ENCODE measurements at regions not wholly inside any gene's neighbourhood (a gene's known extent, or its start where the extent isn't known, plus 50 kb on each side); places are given as distances from the start of the nearest gene placed in this dataset.

DNA sequence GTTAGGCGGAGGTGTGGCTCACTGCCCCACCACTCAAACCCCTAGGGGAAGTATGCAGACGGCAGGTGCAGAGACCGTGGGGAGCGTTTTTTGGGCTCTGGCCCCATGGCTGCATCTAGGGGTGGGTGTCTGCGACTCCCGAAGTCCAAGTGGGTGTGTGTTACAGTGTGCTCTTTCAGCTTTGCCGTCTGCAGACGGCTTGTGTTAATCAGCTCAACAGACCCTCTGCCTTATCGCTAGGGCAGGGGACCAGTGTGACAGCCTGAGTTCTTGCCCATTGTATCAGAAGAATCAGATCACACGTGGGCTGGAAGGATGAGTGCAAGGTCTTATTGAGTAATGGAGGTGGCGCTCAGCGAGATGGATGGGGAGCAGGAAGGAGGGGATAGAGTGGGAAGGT lies 162.8 kb downstream of the ENC1 start:
- no peak for TF ChIP-seq POLR2A (IDR thresholded peaks at IDR 0.05)
- TF ChIP-seq, protein P1, sequence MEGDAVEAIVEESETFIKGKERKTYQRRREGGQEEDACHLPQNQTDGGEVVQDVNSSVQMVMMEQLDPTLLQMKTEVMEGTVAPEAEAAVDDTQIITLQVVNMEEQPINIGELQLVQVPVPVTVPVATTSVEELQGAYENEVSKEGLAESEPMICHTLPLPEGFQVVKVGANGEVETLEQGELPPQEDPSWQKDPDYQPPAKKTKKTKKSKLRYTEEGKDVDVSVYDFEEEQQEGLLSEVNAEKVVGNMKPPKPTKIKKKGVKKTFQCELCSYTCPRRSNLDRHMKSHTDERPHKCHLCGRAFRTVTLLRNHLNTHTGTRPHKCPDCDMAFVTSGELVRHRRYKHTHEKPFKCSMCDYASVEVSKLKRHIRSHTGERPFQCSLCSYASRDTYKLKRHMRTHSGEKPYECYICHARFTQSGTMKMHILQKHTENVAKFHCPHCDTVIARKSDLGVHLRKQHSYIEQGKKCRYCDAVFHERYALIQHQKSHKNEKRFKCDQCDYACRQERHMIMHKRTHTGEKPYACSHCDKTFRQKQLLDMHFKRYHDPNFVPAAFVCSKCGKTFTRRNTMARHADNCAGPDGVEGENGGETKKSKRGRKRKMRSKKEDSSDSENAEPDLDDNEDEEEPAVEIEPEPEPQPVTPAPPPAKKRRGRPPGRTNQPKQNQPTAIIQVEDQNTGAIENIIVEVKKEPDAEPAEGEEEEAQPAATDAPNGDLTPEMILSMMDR (IDR thresholded peaks at IDR 0.05) = no peak
- Histone ChIP-seq H3K4me3 (no peak overlapping the region), H3K4me1 (no peaks in the 10 kb centered on the region), H3K27ac (no peak overlapping the region), H3K36me3 (no peaks in the 10 kb centered on the region), H3K9me3 (no peaks in the 10 kb centered on the region), H3K27me3 (no peaks in the 10 kb centered on the region)
- intact Hi-C loops (cut with DNase I; ENCODE audit: low total_unique reads) = no loop called here
- no peak for DNase-seq

DNA sequence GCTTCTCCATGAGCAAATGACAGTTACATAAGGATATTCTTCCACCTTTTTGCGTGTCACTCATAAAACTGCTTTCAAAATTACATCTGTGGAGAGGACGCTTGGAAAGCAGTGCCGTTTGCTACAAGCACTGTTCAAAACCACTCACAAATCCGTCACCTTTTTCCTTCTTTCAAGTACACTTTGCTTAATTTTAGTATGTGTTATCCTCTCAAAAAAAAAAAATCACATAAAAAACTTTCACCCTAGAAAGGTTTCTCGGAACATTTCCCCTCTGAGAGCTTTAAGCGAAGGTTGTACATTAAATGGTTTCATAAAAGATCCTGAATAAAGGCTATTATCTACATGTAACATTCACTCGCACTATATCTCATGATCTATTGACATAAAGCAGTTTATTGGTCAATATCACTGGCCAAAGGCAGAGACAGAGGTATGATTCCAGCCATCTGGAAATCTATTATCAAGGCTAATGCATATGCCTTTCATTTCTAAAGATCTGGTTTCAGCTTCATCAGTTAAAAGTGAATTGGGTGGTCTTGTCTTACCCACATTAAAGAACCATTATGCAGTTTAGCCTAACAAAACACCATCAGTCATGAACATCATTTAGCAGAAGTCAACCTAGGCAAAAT lies 163.6 kb downstream of the ENC1 start:
- no peaks in the 10 kb centered on the region for H3K27me3 ChIP-seq
- TF ChIP-seq POLR2A (IDR thresholded peaks at IDR 0.05) = no peak
- TF ChIP-seq, protein P1 (IDR thresholded peaks at IDR 0.05) = no peak
- intact Hi-C loops (cut with DNase I; ENCODE audit: low total_unique reads) = no loop called here
- H3K4me3 ChIP-seq = no peak overlapping the region
- H3K27ac ChIP-seq = no peak overlapping the region
- H3K9me3 ChIP-seq = no peaks in the 10 kb centered on the region
- no peaks in the 10 kb centered on the region for H3K36me3 ChIP-seq
- no peaks in the 10 kb centered on the region for H3K4me1 ChIP-seq
- no peak for DNase-seq

DNA sequence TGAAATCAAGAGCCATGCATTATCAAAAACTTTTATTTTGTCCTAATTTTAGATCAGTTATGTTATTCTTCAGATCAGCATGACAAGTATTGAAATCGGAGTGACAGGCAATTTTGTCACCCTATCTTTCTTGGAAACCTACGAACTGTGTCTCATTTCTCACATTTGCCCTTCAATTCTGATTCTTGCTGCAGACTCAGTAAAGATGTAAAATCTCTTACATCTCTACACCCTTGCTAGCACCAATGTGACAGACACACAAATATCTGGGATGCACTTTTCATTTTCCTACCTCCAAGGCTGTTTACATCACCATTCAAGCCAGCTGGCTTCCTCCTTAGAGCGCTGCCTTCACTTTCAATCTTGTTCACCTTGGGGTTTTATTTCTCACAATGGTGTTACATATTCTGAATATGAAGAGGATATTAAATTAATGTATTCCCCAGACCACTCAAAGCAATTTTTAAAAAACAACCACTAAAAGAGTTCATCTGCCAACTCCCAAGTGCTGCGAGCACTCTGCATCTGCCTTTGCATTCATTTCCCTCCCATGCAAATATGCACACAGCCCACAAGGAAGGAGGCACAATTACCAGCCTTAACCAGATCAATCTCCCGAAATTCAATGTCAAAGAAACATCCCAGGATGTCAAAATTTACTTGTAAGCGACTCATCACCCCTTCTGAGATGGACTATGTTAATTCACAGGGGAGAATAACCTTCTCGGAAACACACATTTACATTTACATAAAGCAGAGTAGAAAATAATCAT lies 164.3 kb downstream of the ENC1 start:
- TF ChIP-seq, protein P1 (IDR thresholded peaks at IDR 0.05) = no peak
- no peak for TF ChIP-seq POLR2A (IDR thresholded peaks at IDR 0.05)
- intact Hi-C loops (cut with DNase I; ENCODE audit: low total_unique reads) = no loop called here
- Histone ChIP-seq H3K4me3 (no peak overlapping the region), H3K27me3 (no peaks in the 10 kb centered on the region), H3K4me1 (no peaks in the 10 kb centered on the region), H3K36me3 (no peaks in the 10 kb centered on the region), H3K9me3 (no peaks in the 10 kb centered on the region), H3K27ac (no peak overlapping the region)
- no peak for DNase-seq

DNA sequence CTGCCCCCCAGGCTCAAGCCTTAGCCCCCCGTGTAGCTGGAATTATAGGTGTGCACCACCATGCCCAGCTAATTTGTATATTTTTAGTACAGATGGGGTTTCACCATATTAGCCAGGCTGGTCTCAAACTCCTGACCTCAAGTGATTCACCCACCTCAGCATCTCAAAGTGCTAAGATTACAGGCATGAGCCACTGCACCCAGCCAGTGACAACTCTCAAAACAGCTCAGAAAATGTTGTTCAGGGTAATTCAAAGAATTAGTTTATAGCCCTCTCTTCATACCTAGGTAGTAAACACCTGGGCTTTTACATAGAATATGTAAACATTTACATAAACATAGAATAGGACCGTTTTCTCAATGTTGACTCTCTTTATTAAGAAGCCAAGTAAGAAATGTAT lies 168.7 kb downstream of the ENC1 start:
- no peak for DNase-seq
- Histone ChIP-seq H3K36me3 (no peaks in the 10 kb centered on the region), H3K4me3 (no peak overlapping the region), H3K27me3 (no peaks in the 10 kb centered on the region), H3K9me3 (no peaks in the 10 kb centered on the region), H3K4me1 (no peaks in the 10 kb centered on the region), H3K27ac (no peak overlapping the region)
- intact Hi-C loops (cut with DNase I; ENCODE audit: low total_unique reads) = no loop called here
- no peak for TF ChIP-seq POLR2A (IDR thresholded peaks at IDR 0.05)
- TF ChIP-seq, protein P1 (IDR thresholded peaks at IDR 0.05) = no peak

DNA sequence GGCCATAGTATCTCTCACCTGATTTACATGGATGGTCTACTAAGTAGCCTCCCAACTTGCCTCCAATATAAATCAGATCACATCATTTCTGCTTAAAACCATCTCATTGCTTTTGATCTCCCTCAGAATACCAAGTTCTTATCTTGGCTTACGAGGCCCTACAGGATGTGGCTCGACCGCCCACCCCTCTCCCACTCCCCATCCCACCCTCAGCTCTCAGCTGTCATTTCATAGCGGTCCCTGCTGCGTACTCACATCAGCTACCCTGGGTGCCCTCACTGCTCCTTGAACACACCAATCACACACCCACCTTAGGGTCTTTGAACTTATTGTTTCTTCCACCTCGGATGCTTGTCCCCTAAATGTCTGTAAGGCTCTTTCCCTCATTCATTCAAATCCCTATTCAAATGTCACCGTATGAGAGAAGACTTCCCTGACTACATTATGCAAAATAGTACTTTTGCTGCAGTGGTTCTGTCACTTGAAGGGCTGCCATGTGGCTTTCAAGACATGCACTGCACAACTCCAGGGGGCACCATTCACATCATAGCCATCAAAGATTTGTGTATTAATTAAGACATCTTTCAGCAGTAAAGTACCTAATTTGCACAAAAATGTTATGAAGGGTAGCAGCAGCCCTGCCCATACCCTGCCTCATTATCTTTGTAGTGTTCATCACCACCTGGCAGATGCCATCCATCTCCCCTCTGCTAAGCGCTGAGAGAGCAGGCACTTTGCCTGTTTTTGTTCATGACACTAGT lies 171.1 kb downstream of the ENC1 start:
- TF ChIP-seq, protein P1 (IDR thresholded peaks at IDR 0.05) = no peak
- no peak for TF ChIP-seq POLR2A (IDR thresholded peaks at IDR 0.05)
- Histone ChIP-seq H3K4me1 (no peaks in the 10 kb centered on the region), H3K9me3 (no peaks in the 10 kb centered on the region), H3K36me3 (no peaks in the 10 kb centered on the region), H3K27ac (no peak overlapping the region), H3K4me3 (no peak overlapping the region), H3K27me3 (no peaks in the 10 kb centered on the region)
- no peak for DNase-seq
- intact Hi-C loops (cut with DNase I; ENCODE audit: low total_unique reads) = no loop called here

All from uterus (tissue), 3 donors.